ENCODE measurements at regions not wholly inside any gene's neighbourhood (a gene's known extent, or its start where the extent isn't known, plus 50 kb on each side); places are given as distances from the start of the nearest gene placed in this dataset.

- Histone ChIP-seq H3K4me1 (ENCODE audit: control insufficient read depth, extremely low read depth, insufficient read depth, low read length) (no peaks in the 10 kb centered on the region), H3K27ac (ENCODE audit: insufficient read depth, low read depth, low read length) (no peak overlapping the region), H3K9me3 (replicated peaks; ENCODE audit: control insufficient read depth, insufficient read depth, low read length) (no peaks in the 10 kb centered on the region), H3K9ac (replicated peaks; ENCODE audit: extremely low read depth, insufficient read depth, low read length) (no peak overlapping the region), H3K4me3 (replicated peaks in 1 of 3; ENCODE audit: insufficient read depth in 1 of 3, low read depth in 1 of 3, low read length in 3 of 3) (no peak overlapping the region), H3K79me2 (ENCODE audit: control insufficient read depth, insufficient read depth, low read length) (no peaks in the 10 kb centered on the region), H4K20me1 (replicated peaks; ENCODE audit: control insufficient read depth, extremely low read depth, insufficient read depth, low read length) (no peaks in the 10 kb centered on the region), H3K9me1 (replicated peaks; ENCODE audit: control insufficient read depth, extremely low read depth, insufficient read depth, low read length) (no peaks in the 10 kb centered on the region), H3K36me3 (ENCODE audit: control insufficient read depth in 2 of 2, extremely low read depth in 1 of 2, insufficient read depth in 2 of 2, low read length in 2 of 2) (no peaks in the 10 kb centered on the region), H3K27me3 (ENCODE audit: control insufficient read depth in 2 of 2, insufficient read depth in 2 of 2, low read length in 2 of 2) (no peaks in the 10 kb centered on the region), H2AFZ (ENCODE audit: low read depth, low read length) (no peak overlapping the region), H3K4me2 (ENCODE audit: insufficient read depth, low read length) (no peak overlapping the region)
- TF ChIP-seq GATA2 (IDR thresholded peaks at IDR 0.05; ENCODE audit: insufficient read depth, insufficient read length, low read depth, low read length) (no peak), POLR2A (IDR thresholded peaks at IDR 0.05; ENCODE audit: low read depth, low read length) (no peak), POLR2AphosphoS5 (IDR thresholded peaks at IDR 0.05; ENCODE audit: insufficient read depth, low read depth, low read length) (no peak)
- DNase-seq (ENCODE audit: low read depth, low spot score): no peak
- intact Hi-C loops (cut with micrococcal nuclease): no loop called here
- ChIA-PET POLR2A (no interaction called here), CTCF (no interaction called here)
- no TSS peak for BruUV-seq (replicated peaks)
- FAIRE-seq: no peak
- dilution Hi-C loops (cut with MboI; ENCODE audit: extremely low pct_ligation_motif_present, low sequenced_read_pairs): no loop called here
Observed at GRCh38 chr2:193124815-193125214, 930.1 kb upstream of the TMEFF2 start.

DNA sequence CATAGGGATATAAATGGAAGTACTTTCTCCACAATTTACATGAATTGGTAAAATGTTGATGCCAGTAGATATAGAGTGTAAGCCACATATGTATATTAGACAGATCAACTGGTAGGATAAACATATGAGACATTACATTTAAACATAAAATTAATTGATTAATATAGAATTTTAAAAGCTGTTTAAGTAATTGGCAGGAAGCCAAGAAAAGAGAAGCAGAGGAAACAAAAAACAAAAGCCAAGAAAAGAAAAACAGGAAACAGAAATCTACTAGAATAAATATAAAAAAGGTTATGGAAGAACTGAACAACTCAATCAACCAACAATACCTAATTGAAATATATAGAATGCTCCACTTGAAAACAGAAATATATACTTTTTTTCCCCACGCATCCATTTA, 920.1 kb upstream of the TMEFF2 start:
- BruUV-seq (replicated peaks): no TSS peak
- no peaks in the 10 kb centered on the region for H4K20me1 ChIP-seq (replicated peaks; ENCODE audit: control insufficient read depth, extremely low read depth, insufficient read depth, low read length)
- dilution Hi-C loops (cut with MboI; ENCODE audit: extremely low pct_ligation_motif_present, low sequenced_read_pairs) (no loop called here), intact Hi-C loops (cut with micrococcal nuclease) (no loop called here)
- no peak overlapping the region for H3K27ac ChIP-seq (ENCODE audit: insufficient read depth, low read depth, low read length)
- no peak overlapping the region for H3K4me3 ChIP-seq (replicated peaks in 1 of 3; ENCODE audit: insufficient read depth in 1 of 3, low read depth in 1 of 3, low read length in 3 of 3)
- H2AFZ ChIP-seq (ENCODE audit: low read depth, low read length): no peak overlapping the region
- FAIRE-seq (no peak), DNase-seq (ENCODE audit: low read depth, low spot score) (no peak)
- H3K9me1 ChIP-seq (replicated peaks; ENCODE audit: control insufficient read depth, extremely low read depth, insufficient read depth, low read length): no peaks in the 10 kb centered on the region
- no peak for TF ChIP-seq POLR2AphosphoS5 (IDR thresholded peaks at IDR 0.05; ENCODE audit: insufficient read depth, low read depth, low read length)
- TF ChIP-seq JUN (IDR thresholded peaks at IDR 0.05; ENCODE audit: borderline replicate concordance, insufficient read depth, insufficient read length, low read depth): no peak
- TF ChIP-seq, protein P1, sequence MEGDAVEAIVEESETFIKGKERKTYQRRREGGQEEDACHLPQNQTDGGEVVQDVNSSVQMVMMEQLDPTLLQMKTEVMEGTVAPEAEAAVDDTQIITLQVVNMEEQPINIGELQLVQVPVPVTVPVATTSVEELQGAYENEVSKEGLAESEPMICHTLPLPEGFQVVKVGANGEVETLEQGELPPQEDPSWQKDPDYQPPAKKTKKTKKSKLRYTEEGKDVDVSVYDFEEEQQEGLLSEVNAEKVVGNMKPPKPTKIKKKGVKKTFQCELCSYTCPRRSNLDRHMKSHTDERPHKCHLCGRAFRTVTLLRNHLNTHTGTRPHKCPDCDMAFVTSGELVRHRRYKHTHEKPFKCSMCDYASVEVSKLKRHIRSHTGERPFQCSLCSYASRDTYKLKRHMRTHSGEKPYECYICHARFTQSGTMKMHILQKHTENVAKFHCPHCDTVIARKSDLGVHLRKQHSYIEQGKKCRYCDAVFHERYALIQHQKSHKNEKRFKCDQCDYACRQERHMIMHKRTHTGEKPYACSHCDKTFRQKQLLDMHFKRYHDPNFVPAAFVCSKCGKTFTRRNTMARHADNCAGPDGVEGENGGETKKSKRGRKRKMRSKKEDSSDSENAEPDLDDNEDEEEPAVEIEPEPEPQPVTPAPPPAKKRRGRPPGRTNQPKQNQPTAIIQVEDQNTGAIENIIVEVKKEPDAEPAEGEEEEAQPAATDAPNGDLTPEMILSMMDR (IDR thresholded peaks at IDR 0.05; ENCODE audit: extremely low read depth in 1 of 2, insufficient read depth in 1 of 2, low read depth in 1 of 2, low read length in 2 of 2): no peak
- no peak for TF ChIP-seq MYC (IDR thresholded peaks at IDR 0.05; ENCODE audit: low read depth, low read length)
- no peak for TF ChIP-seq FOS (IDR thresholded peaks at IDR 0.05; ENCODE audit: borderline replicate concordance, insufficient read depth, low read length)
- TF ChIP-seq GATA2 (IDR thresholded peaks at IDR 0.05; ENCODE audit: insufficient read depth, insufficient read length, low read depth, low read length): no peak
- no peak for TF ChIP-seq MAX (IDR thresholded peaks at IDR 0.05; ENCODE audit: insufficient read depth, insufficient read length)
- no peak for TF ChIP-seq POLR2A (IDR thresholded peaks at IDR 0.05; ENCODE audit: low read depth, low read length)
- TF ChIP-seq EZH2 (IDR thresholded peaks at IDR 0.05; ENCODE audit: borderline replicate concordance, low read depth, low read length, severe bottlenecking): no peak
- no peaks in the 10 kb centered on the region for H3K9me3 ChIP-seq (replicated peaks; ENCODE audit: control insufficient read depth, insufficient read depth, low read length)
- no peaks in the 10 kb centered on the region for H3K36me3 ChIP-seq (ENCODE audit: control insufficient read depth in 2 of 2, extremely low read depth in 1 of 2, insufficient read depth in 2 of 2, low read length in 2 of 2)
- POLR2A ChIA-PET: no interaction called here
- no peak overlapping the region for H3K9ac ChIP-seq (replicated peaks; ENCODE audit: extremely low read depth, insufficient read depth, low read length)
- no peaks in the 10 kb centered on the region for H3K27me3 ChIP-seq (ENCODE audit: control insufficient read depth in 2 of 2, insufficient read depth in 2 of 2, low read length in 2 of 2)
- CTCF ChIA-PET: no interaction called here
- no peaks in the 10 kb centered on the region for H3K79me2 ChIP-seq (ENCODE audit: control insufficient read depth, insufficient read depth, low read length)
- no peaks in the 10 kb centered on the region for H3K4me1 ChIP-seq (ENCODE audit: control insufficient read depth, extremely low read depth, insufficient read depth, low read length)
- H3K4me2 ChIP-seq (ENCODE audit: insufficient read depth, low read length): no peak overlapping the region

All from endothelial cell of umbilical vein (primary cell).